Pancreas (tissue), 10 donors: ENCODE measurements at regions not wholly inside any gene's neighbourhood (a gene's known extent, or its start where the extent isn't known, plus 50 kb on each side); places are given as distances from the start of the nearest gene placed in this dataset.
A peak's percentile ranks its signal among the peaks of the same experiment; 100 is the strongest.

ENCODE experiments used
- ATAC-seq, 4 donors: fragments of 200-7000 bp; cut with Tn5 transposase; one replicate each; pipeline versions ENCODE4 v1.8.0 to v1.9.1; 2020; ENCODE audit warnings: mild to moderate bottlenecking in 4 of 4, moderate library complexity in 4 of 4
- DNase-seq, 6 donors: peaks; one replicate each; pipeline ENCODE4 v3.0.0-alpha.2; 2020
- FAIRE-seq: peaks from 2 replicates; lab custom pipeline; 2012; peaks lifted over from hg19 to GRCh38; lab: Jason Lieb, UNC
- H3K27ac ChIP-seq, 4 donors: fragments of 200-600 bp; sonication (generic); 1 replicate in 3 of 4; 2 replicates in 1 of 4; pipeline versions ENCODE4 v1.5.0 to v1.8.0; 2020
- H3K27me3 ChIP-seq, 4 donors: fragments of 200-600 bp; one replicate each; pipeline ENCODE4 v1.8.0; 2021
- H3K36me3 ChIP-seq, 3 donors: fragments of 200-600 bp; sonication (generic) in 1 of 3; one replicate each; pipeline versions ENCODE4 v1.5.0 to v1.8.0; 2020 to 2021
- H3K4me1 ChIP-seq, 3 donors: fragments of 200-600 bp; one replicate each; pipeline ENCODE4 v1.8.0; 2021
- H3K4me3 ChIP-seq, 4 donors: fragments of 200-600 bp; sonication (generic) in 2 of 4; one replicate each; pipeline versions ENCODE4 v1.5.0 to v1.8.0; 2020 to 2021
- H3K9me3 ChIP-seq, 4 donors: fragments of 200-600 bp; one replicate each; pipeline ENCODE4 v1.8.0; 2021
- CTCF ChIP-seq, 4 donors: fragments of 200-600 bp; sonication (generic) in 3 of 4; IDR thresholded peaks; one replicate each; pipeline versions ENCODE4 v1.5.0 to v1.8.0; 2021; ENCODE audit warnings: antibody characterized with exemption in 4 of 4
- WGBS, 2 donors: extraction: QIAGEN DNeasy Blood & Tissue Kit; methylation state at CpG; one replicate each; pipeline ENCODE4 v1.1.7; 2013; 5-methylcytosine and 5-hydroxymethylcytosine counted together
- intact Hi-C, 3 donors: fragments of 100-400 bp; cut with DNase I; formaldehyde crosslinking; loops; one replicate each; pipeline versions ENCODE4 v1.11.1 to v1.14.2; 2022
- donor health status: healthy with polysubstance abuse.
- donor health status: DM: no; HTN: no; CAD: no; lungs with moderate emphysema.
- donor health status: DM: no; HTN: no; CAD: no.
- donor health status: control.
- donor health status: control.
- donor health status: Bipolar disorder and iron deficiency.
- donor health status: DM: yes; HTN: yes; CAD: no.
- donor health status: DM: no; HTN: no; CAD: no.
- donor health status: DM: no; HTN: no; CAD: no.
- donor health status: DM: yes; HTN: yes; CAD: no.

GRCh38 chr10:47060993-47061500, 149.8 kb downstream of the PTPN20 start:
- intact Hi-C loops: no loop called here
- TF ChIP-seq CTCF (IDR thresholded peaks at IDR 0.05): no peak
- Histone ChIP-seq H3K36me3 (no peaks in the 10 kb centered on the region), H3K27ac (no peak overlapping the region), H3K27me3 (no peaks in the 10 kb centered on the region), H3K4me1 (no peaks in the 10 kb centered on the region), H3K4me3 (no peak overlapping the region), H3K9me3 (no peaks in the 10 kb centered on the region)
- no peak for DNase-seq
- FAIRE-seq: no peak
- 33 to 43% methylated on average over 8 of the region's 8 CpGs for WGBS, 2 donors
- no peak for ATAC-seq

GRCh38 chr10:47061776-47062175, 150.5 kb downstream of the PTPN20 start:
- no peaks in the 10 kb centered on the region for H3K4me1 ChIP-seq
- FAIRE-seq (no peak), DNase-seq (no peak), ATAC-seq (no peak)
- H3K9me3 ChIP-seq: no peaks in the 10 kb centered on the region
- H3K27me3 ChIP-seq: no peaks in the 10 kb centered on the region
- 78 to 88% methylated on average over 3 of the region's 3 CpGs for WGBS, 2 donors
- no peak overlapping the region for H3K4me3 ChIP-seq
- intact Hi-C loops: no loop called here
- no peaks in the 10 kb centered on the region for H3K36me3 ChIP-seq
- H3K27ac ChIP-seq: no peak overlapping the region
- TF ChIP-seq CTCF (IDR thresholded peaks at IDR 0.05): no peak

- no peaks in the 10 kb centered on the region for H3K4me1 ChIP-seq
- H3K9me3 ChIP-seq: no peaks in the 10 kb centered on the region
- FAIRE-seq (no peak), ATAC-seq (peak in 2 of 4 donors; percentile 13 to 34), DNase-seq (no peak)
- no peak overlapping the region for H3K4me3 ChIP-seq
- H3K27ac ChIP-seq: no peak overlapping the region
- TF ChIP-seq CTCF (IDR thresholded peaks at IDR 0.05): no peak
- H3K36me3 ChIP-seq: no peaks in the 10 kb centered on the region
- 63 to 65% methylated on average over 12 of the region's 12 CpGs for WGBS, 2 donors
- intact Hi-C loops: no loop called here
- no peaks in the 10 kb centered on the region for H3K27me3 ChIP-seq
Observed at GRCh38 chr10:47062441-47063200, 151.4 kb downstream of the PTPN20 start.

- ATAC-seq (no peak), FAIRE-seq (no peak), DNase-seq (no peak)
- intact Hi-C loops: no loop called here
- Histone ChIP-seq H3K4me1 (no peaks in the 10 kb centered on the region), H3K27ac (no peak overlapping the region), H3K27me3 (no peaks in the 10 kb centered on the region), H3K4me3 (no peak overlapping the region), H3K9me3 (no peaks in the 10 kb centered on the region), H3K36me3 (no peaks in the 10 kb centered on the region)
- WGBS, 2 donors: 44 to 62% methylated on average over 1 of the region's 1 CpG
- TF ChIP-seq CTCF (IDR thresholded peaks at IDR 0.05): no peak
Observed at GRCh38 chr10:47063858-47064257, 152.6 kb downstream of the PTPN20 start.

- Histone ChIP-seq H3K36me3 (no peaks in the 10 kb centered on the region), H3K27me3 (no peaks in the 10 kb centered on the region), H3K9me3 (no peaks in the 10 kb centered on the region), H3K27ac (no peak overlapping the region), H3K4me3 (no peak overlapping the region), H3K4me1 (no peaks in the 10 kb centered on the region)
- no peak for TF ChIP-seq CTCF (IDR thresholded peaks at IDR 0.05)
- FAIRE-seq: no peak
- 49 to 56% methylated on average over 4 of the region's 4 CpGs for WGBS, 2 donors
- DNase-seq: no peak
- no peak for ATAC-seq
- intact Hi-C loops: no loop called here
Observed at GRCh38 chr10:47065903-47066302, 154.7 kb downstream of the PTPN20 start.
